IMR-90 (cell line): ENCODE measurements at regions not wholly inside any gene's neighbourhood (a gene's known extent, or its start where the extent isn't known, plus 50 kb on each side); places are given as distances from the start of the nearest gene placed in this dataset.
"Not testable (repeated sequence)": the region's sequence is repeated elsewhere in the genome, so short reads cannot be mapped to it uniquely, and the experiment has no call there.

Experiments
- ATAC-seq: fragments of 200-7000 bp; cut with Tn5 transposase; 2 replicates; pipeline ENCODE4 v1.9.1; 2020; ENCODE audit warnings: low read depth, mild to moderate bottlenecking, moderate library complexity
- BruUV-seq: library from RNA; stranded (reverse); fragments of 400-500 nt; replicated peaks from 2 replicates; lab custom pipeline; 2021; lab: Mats Ljungman, UMichigan
- CTCF ChIA-PET: fragments of 300-600 bp; formaldehyde crosslinking; extraction: SDS; loops from one replicate; lab custom pipeline; 2021; ENCODE audit warnings: antibody characterized with exemption; lab: Yijun Ruan, JAX
- POLR2A ChIA-PET: fragments of 300-600 bp; sonication (Branson Sonifier 250); formaldehyde crosslinking; loops from one replicate; lab custom pipeline; 2022; ENCODE audit warnings: antibody characterized with exemption; ENCODE audit not compliant: unreplicated experiment; lab: Charles Lee
- DNase-seq: peaks from one replicate; pipeline ENCODE4 v3.0.0; 2013
- H2AFZ ChIP-seq: replicated peaks from 2 replicates; pipeline ENCODE3; 2013; ENCODE audit warnings: low read length, mild to moderate bottlenecking; ENCODE audit not compliant: poor library complexity
- H2AK5ac ChIP-seq: 2 replicates; pipeline ENCODE4 v1.6.1; 2013; ENCODE audit warnings: low read depth, low read length, inconsistent platforms
- H2AK9ac ChIP-seq: replicated peaks from 2 replicates; pipeline ENCODE3; 2013; ENCODE audit warnings: mild to moderate bottlenecking, low read depth, low read length, moderate library complexity; ENCODE audit not compliant: poor library complexity
- H2BK120ac ChIP-seq: 2 replicates; pipeline ENCODE4 v1.6.1; 2013; ENCODE audit warnings: low read depth, low read length, inconsistent platforms
- H2BK15ac ChIP-seq: 3 replicates; pipeline ENCODE4 v1.6.1; 2013; ENCODE audit warnings: low read depth, low read length, inconsistent platforms
- H2BK20ac ChIP-seq: 2 replicates; pipeline ENCODE4 v1.6.1; 2013; ENCODE audit warnings: low read depth, mild to moderate bottlenecking, inconsistent platforms, low read length, moderate library complexity
- H2BK5ac ChIP-seq: 2 replicates; pipeline ENCODE4 v1.6.1; 2013; ENCODE audit warnings: mild to moderate bottlenecking, low read depth, low read length, inconsistent platforms; ENCODE audit not compliant: poor library complexity, severe bottlenecking
- H3K14ac ChIP-seq: replicated peaks from 2 replicates; pipeline ENCODE4 v1.6.1; 2013; ENCODE audit warnings: low read depth, low read length, inconsistent platforms
- H3K18ac ChIP-seq: 2 replicates; pipeline ENCODE4 v1.6.1; 2013; ENCODE audit warnings: low read depth, low read length, control low read depth
- H3K23ac ChIP-seq: 2 replicates; pipeline ENCODE4 v1.6.1; 2013; ENCODE audit warnings: low read depth, low read length, inconsistent platforms
- H3K27ac ChIP-seq: 2 replicates; pipeline ENCODE4 v1.5.1; 2013; ENCODE audit warnings: mild to moderate bottlenecking, control low read depth, low read length; ENCODE audit not compliant: insufficient read depth
- H3K27me3 ChIP-seq: 2 replicates; pipeline ENCODE4 v1.6.1; 2013; ENCODE audit warnings: low read length; ENCODE audit not compliant: control insufficient read depth, insufficient read depth
- H3K36me3 ChIP-seq: 2 replicates; pipeline ENCODE4 v1.6.1; 2013; ENCODE audit warnings: low read length, mixed read lengths; ENCODE audit not compliant: control insufficient read depth, insufficient read depth
- H3K4ac ChIP-seq: 2 replicates; pipeline ENCODE4 v1.6.1; 2013; ENCODE audit warnings: low read depth, low read length, inconsistent platforms
- H3K4me1 ChIP-seq: 2 replicates; pipeline ENCODE4 v1.6.1; 2013; ENCODE audit warnings: low read length, mixed read lengths; ENCODE audit not compliant: control insufficient read depth, insufficient read depth
- H3K4me2 ChIP-seq: 2 replicates; pipeline ENCODE4 v1.6.1; 2013; ENCODE audit warnings: low read depth, mild to moderate bottlenecking, control low read depth, low read length, moderate library complexity
- H3K4me3 ChIP-seq: 2 replicates; pipeline ENCODE4 v1.5.1; 2013; ENCODE audit warnings: low read depth, mild to moderate bottlenecking, control low read depth, low read length, moderate library complexity; ENCODE audit not compliant: insufficient read depth
- H3K56ac ChIP-seq: 2 replicates; pipeline ENCODE4 v1.6.1; 2013; ENCODE audit warnings: low read length, inconsistent platforms; ENCODE audit not compliant: insufficient read depth; ENCODE audit errors: extremely low read depth
- H3K79me1 ChIP-seq, 2 experiments: 2 replicates each; pipeline ENCODE4 v1.6.1; 2013; ENCODE audit warnings: low read length in 2 of 2, inconsistent platforms in 1 of 2, low read depth in 1 of 2
- H3K9ac ChIP-seq: 2 replicates; pipeline ENCODE4 v1.6.1; 2013; ENCODE audit warnings: low read depth, low read length, control low read depth
- H3K9me1 ChIP-seq: 2 replicates; pipeline ENCODE4 v1.6.1; 2013; ENCODE audit warnings: low read length, inconsistent platforms; ENCODE audit not compliant: insufficient read depth
- H3K9me3 ChIP-seq: 2 replicates; pipeline ENCODE4 v1.6.1; 2013; ENCODE audit warnings: low read length; ENCODE audit not compliant: control insufficient read depth, insufficient read depth
- H4K20me1 ChIP-seq: 2 replicates; pipeline ENCODE4 v1.6.1; 2013; ENCODE audit warnings: low read length, inconsistent platforms; ENCODE audit not compliant: insufficient read depth
- H4K5ac ChIP-seq: 2 replicates; pipeline ENCODE4 v1.6.1; 2013; ENCODE audit warnings: mild to moderate bottlenecking, low read depth, low read length, control low read depth
- H4K8ac ChIP-seq, 2 experiments: 2 replicates each; pipeline ENCODE4 v1.6.1; 2013; ENCODE audit warnings: low read depth in 2 of 2, low read length in 2 of 2, control low read depth in 1 of 2, inconsistent platforms in 1 of 2
- H4K91ac ChIP-seq: 2 replicates; pipeline ENCODE4 v1.6.1; 2013; ENCODE audit warnings: low read depth, low read length, inconsistent platforms; ENCODE audit not compliant: insufficient read depth
- WGBS, 2 experiments: methylation state at CpG; one replicate each; pipeline versions ENCODE4 v1.1.5 to v1.1.7; 2013; ENCODE audit warnings: missing lambda C conversion rate in 2 of 2; ENCODE audit not compliant: insufficient read length in 1 of 2; ENCODE audit errors: extremely low coverage in 2 of 2; 5-methylcytosine and 5-hydroxymethylcytosine counted together
- dilution Hi-C: fragments of 300-500 bp; cut with HindIII; formaldehyde crosslinking; loops from one replicate; pipeline ENCODE4 v1.14.3; 2018; ENCODE audit warnings: low sequenced_read_pairs; ENCODE audit not compliant: unreplicated experiment
- in situ Hi-C: fragments of 300-500 bp; cut with MboI; formaldehyde crosslinking; loops from 3 replicates; pipeline ENCODE4 v1.14.3; 2019; ENCODE audit warnings: low sequenced_read_pairs, inconsistent platforms, mixed read lengths
- intact Hi-C: fragments of 100-400 bp; cut with micrococcal nuclease; formaldehyde crosslinking; loops from 2 replicates; pipeline ENCODE4 v1.10.0; 2022

- H4K20me1 ChIP-seq, H3K9me1 ChIP-seq: not testable (repeated sequence)
These were observed 55.8 kb upstream of the IRX2 start for GRCh38 chr5:2807244-2807643.

More at GRCh38 chr5:2807244-2807643, 55.8 kb upstream of the IRX2 start:
- H2BK20ac ChIP-seq, H3K23ac ChIP-seq, H3K4me3 ChIP-seq, H2BK5ac ChIP-seq, in situ Hi-C loops, H3K4me1 ChIP-seq, H4K8ac ChIP-seq, H3K18ac ChIP-seq, H2BK120ac ChIP-seq, H2AFZ ChIP-seq, dilution Hi-C loops, H2BK15ac ChIP-seq, H3K27me3 ChIP-seq, H2AK9ac ChIP-seq, H3K9ac ChIP-seq, H3K79me1 ChIP-seq, POLR2A ChIA-PET, ATAC-seq, H3K4ac ChIP-seq, DNase-seq, H2AK5ac ChIP-seq, H4K91ac ChIP-seq, BruUV-seq, H3K14ac ChIP-seq, H3K27ac ChIP-seq, H3K56ac ChIP-seq, H3K36me3 ChIP-seq, H3K4me2 ChIP-seq, H4K5ac ChIP-seq, CTCF ChIA-PET, intact Hi-C loops: not testable (repeated sequence)
- WGBS, 2 experiments = no CpG with 5 or more reads among the region's 5 CpGs
- peaks cover 20% of the 10 kb centered on the region for H3K9me3 ChIP-seq
